HG03135 (cell line): ENCODE measurements at regions not wholly inside any gene's neighbourhood (a gene's known extent, or its start where the extent isn't known, plus 50 kb on each side); places are given as distances from the start of the nearest gene placed in this dataset.
"Not testable (repeated sequence)": the region's sequence is repeated elsewhere in the genome, so short reads cannot be mapped to it uniquely, and the experiment has no call there.

ENCODE experiments used
- ATAC-seq: cut with Tn5 transposase; IDR thresholded peaks from one replicate; pipeline ENCODE4 v1.9.1; 2021; ENCODE audit warnings: mild to moderate bottlenecking, moderate library complexity; ENCODE audit not compliant: unreplicated experiment

DNA sequence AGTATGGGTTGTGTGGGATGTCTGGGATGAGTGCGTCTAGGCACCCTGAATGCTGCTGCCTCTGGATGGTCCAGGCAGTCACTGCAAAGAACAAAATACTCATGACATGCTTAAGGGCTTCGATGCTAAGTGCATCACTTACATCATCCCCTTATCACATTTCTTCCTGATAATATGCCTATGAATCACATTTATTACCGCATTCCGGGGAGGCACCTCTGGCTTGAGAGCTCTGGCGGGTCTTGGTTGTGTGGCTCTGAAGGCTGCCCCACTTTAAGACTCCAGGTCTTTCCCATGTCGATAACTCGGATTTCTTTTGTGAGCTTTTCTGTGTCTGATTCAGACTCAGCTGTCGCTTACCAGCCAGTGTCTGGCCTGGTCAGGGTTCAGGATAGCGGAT, 1126.4 kb downstream of the TBC1D22A start:
- no peak for ATAC-seq

DNA sequence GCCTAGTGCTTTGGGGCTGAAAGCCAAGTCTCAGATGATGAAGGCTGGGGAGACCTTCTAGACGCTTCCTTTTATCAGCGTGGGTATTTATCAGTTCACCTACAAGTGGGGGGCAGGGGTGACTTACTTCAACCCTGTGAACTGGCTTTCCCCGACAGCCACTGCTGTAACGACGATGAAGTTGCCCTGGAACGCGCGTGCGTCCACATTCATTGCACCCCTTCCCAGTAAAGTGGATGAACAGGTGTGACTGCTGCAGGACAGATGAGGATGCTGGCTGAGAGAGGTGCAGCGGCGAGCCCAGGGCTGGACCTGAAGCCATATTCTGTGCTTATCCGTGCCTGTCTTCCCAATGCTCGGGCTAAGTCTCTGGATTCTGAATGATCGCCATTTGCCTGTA, 1122.3 kb downstream of the TBC1D22A start:
- ATAC-seq = no peak

DNA sequence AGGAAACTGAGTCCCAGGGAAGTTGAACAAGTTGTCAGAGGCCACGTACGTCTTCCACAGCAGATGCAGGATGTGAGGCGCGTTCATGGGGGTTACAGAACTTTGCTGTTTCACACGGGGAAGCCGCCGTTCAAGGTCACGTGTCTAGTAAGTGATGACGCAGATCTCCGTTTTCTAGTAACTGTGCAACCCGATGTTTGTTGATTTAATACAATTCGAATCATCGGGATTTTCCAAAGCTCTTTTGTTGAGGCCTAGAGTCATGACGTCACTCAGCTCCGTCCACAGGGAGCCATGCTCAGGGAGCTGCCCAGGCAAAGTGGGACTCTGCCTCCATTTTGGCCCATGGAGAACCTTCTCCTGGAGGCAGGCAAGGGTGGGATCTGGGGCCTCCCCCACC, 1121.8 kb downstream of the TBC1D22A start:
- no peak for ATAC-seq

GRCh38 chr22:47883757-47884156, 1121.3 kb downstream of the TBC1D22A start:
- ATAC-seq = no peak

DNA sequence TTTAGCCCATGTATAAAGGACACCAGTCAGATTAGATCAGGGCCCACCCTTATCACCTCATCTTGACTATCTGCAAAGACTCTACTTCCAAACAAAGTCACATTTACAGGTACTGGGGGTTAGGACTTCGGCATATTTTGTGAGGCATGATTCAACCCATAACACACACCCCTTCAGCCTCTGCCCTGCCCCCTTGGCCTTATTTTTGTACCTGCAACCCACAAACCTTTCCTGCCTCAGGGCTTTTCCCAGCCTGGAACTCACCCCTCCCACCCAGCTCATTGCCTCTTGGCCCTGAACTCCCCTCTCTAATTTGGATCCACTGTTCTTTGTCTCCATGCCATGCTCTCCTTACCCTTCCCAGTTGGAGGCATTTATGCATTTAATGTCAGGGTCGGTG, 1116.9 kb downstream of the TBC1D22A start:
- ATAC-seq = no peak

DNA sequence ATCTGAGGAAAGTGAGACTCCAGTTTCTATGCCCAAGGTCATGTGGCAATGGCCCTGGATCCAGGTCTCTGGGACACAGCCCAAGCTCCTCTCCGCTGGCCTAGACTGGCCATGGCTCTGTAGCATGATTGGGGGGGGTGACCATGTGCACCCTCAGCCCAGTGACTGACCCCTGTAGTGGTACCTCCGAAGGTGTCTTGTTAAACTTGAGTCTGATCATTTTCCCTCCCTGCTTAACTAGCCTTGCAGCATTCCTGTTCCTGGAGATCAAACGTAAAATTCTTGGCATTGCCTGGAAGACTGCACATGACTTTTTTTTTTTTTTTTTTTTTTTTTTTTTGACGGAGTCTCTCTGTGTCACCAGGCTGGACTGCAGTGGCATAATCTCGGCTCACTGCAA, 1116.0 kb downstream of the TBC1D22A start:
- ATAC-seq = no peak

- no peak for ATAC-seq
These were observed 1110.5 kb downstream of the TBC1D22A start for GRCh38 chr22:47872761-47873535.

DNA sequence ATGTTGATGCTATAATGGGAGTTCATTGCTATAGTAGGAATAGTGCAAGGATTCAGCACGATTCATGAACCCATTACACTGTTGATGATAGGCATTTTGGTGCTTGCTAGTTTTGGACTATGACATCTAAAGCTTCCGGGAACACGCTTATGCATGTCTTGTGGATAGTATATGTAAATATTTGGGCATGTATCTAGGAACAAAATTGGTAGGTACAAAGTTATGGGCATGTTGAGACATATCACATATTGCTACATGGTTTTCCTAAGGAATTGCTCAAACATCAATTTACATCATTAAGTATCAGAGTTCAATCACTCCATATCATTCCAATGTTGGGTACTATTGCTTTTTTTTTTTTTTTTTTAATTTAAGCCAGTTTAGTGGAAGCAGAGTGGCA, 1103.2 kb downstream of the TBC1D22A start:
- no peak for ATAC-seq

DNA sequence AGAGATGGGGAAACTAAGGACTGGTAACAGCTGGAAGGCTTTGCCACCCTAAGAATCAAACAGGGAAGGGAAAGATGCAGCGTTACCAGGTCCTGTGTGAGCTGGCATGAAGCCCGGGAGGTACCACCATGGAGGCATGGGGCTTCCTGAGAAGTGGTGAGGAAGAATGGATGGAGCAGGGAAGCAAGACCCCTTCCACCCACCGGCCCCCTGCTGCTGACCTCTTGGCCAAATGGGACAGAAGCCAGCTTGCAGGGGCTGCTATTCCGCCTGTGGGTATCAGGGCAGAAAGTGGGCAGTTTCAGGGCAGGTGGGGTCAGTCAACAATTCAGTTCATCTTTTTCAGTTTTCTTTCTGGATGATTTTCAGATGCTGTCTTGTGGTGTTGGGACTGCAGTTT, 1099.9 kb downstream of the TBC1D22A start:
- ATAC-seq = no peak

GRCh38 chr22:47860907-47861306, 1098.5 kb downstream of the TBC1D22A start:
- ATAC-seq = not testable (repeated sequence)

GRCh38 chr22:47859881-47860525, 1097.6 kb downstream of the TBC1D22A start:
- ATAC-seq = no peak

DNA sequence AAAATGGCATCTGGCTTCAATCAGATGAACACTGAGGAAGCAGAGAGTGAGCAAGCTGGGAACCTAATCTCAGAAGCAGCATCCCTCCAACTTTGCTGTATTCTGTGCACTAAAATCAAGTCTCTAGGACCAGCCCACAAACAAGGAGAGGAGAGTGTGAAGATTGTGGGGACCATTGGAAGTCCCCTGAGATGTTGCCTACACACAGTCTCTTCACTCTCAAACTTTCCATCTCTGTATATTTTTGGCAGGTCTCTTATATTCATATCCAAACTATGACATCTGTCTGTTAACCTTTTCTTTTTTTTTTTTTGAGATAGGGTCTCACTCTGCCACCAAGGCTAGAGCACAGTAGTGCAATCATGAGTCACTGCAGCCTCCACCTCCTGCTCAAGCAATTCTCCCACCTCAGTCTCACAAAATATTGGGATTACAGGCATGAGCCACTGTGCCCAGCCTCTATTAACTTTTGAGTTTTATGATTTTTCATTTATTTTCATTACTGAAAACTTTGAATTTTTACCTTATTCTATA, 1096.4 kb downstream of the TBC1D22A start:
- no peak for ATAC-seq

DNA sequence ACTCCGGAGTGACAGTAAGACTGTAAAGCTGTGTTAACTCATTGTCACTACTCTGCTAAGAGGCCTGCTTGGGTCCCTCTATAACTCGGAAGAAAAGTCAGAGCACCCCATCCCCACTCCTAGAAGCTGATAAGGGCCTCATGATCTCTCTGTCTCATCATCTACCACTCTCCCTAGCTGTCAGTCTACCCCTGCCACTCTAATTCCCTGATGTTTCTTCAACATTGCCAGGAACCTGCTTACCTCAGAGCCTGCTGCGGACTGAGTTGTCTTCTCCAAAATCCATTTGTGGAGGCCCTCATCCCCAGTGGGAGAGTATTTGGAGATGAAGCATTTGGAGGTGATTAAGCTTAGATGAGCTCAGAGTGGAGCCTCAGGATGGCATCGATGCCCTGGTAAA, 1092.2 kb downstream of the TBC1D22A start:
- no peak for ATAC-seq

- ATAC-seq = no peak
These were observed 1091.8 kb downstream of the TBC1D22A start for GRCh38 chr22:47854251-47854650.

GRCh38 chr22:47853750-47854149, 1091.3 kb downstream of the TBC1D22A start:
- ATAC-seq = no peak

DNA sequence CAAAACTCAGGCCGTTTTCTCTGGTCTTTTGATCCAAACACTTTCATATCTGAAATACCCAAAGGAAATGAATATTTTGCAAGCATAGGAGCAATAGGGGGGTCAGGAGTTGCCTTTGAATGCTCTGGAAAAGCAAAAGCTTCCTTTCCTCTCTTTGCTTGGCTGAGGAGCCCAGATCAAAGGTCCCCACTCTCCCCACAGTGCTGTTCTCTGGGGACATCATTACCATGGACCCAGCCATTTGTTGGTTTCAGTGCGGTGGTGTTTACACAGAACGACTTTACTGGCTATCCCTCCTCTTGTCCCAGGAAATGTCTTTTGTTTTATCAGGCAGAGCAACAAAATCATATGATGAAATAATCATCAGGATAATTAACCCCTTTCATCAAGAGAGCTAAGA, 1089.1 kb downstream of the TBC1D22A start:
- no peak for ATAC-seq

DNA sequence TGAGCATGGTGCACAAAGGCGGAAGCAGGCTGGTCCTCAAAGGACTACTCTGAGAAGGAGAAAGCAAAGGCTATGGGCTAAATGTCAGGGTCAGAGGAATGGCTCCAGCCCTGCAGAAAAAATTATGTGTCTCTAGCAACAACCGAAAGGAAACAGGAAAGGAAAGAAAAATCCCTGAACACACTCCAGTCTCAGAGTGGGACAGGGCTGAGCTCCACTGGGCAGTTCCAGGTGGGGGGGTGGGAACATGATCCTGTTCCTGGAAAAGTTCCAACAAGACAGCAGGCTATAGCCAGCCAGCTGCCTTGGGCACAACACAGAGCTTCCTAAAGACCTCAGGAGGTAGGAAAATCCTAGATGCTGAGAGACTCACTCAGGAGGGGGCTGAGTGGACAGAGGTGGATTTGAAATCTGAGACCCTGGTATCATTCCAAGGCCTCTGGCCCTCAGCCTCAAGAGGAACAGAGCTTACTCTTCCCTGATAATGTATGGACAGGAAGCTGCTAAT, 1088.2 kb downstream of the TBC1D22A start:
- ATAC-seq = no peak

DNA sequence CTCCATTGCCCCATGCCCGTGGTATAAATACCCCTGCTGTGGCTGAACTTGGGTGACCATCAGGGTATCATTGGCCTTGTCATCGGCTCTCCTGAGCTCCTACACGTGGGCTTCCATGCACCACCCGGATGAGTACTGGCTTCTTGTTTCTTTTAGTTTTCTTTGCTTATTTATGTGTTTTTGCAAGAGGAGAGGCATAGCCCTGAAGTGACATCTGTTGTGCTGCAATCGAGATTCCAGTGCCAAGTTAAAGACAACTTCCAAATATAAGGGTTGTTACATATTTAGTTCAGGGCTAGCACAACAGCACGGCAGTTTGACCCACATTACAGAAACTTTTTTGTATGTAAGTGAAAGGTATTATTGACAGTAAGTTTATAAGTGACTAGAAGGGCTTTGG, 1087.1 kb downstream of the TBC1D22A start:
- ATAC-seq = no peak

- no peak for ATAC-seq
These were observed 1085.9 kb downstream of the TBC1D22A start for GRCh38 chr22:47848184-47848920.

DNA sequence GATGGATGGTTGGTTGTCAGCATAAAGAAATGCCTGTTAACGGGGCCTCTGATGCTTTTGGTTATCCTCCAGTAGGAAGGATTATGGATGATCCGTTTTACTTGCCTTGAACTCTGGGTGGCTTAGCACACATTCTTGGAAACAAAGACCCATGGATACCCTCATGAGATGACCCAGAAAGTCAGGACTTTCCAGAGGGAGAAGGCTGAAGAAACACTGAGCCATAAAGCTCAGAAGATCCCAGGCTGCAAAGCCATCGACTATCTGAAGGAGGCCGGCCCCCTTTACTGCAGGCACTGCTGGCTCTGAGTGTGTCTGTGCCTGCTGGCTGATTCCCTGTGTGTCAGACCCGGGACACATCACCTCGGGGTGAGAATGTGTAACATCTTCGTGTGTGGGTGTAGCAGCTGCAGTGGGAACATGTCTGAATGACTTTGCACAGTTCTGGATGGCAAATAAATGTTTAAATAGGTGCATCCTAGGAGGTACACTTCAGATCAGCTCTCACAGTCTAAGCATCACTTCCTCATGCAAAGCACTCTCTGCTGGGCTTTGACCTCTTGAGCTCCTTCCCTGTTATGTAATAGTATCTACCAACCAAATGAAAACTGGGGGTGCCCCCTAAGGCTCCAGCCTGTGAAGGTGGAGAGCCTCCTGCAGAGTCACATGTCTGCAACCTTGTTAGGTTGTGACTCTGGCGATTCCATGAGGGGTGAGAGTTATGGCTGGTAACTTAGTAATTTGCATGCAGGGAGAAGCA, 1084.9 kb downstream of the TBC1D22A start:
- no peak for ATAC-seq

DNA sequence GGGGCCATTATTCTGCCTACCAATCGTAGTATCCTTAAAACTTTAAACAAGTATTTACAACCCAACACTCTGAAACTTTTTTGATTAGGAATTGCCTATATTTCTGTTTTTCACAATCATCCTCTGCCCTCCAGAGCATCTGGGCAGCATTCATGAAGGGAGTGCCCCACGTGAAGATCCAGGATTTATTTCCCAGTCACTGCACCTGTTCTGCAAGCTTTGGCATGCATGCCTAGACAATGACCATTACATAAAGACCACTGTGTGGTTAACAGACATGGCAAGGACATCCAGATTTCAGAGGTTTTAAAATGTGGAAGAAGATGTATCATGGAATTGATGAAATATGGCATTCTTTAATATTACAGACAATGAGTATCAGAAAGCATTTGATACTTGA, 1083.8 kb downstream of the TBC1D22A start:
- no peak for ATAC-seq
